H1 (cell line): ENCODE measurements at regions not wholly inside any gene's neighbourhood (a gene's known extent, or its start where the extent isn't known, plus 50 kb on each side); places are given as distances from the start of the nearest gene placed in this dataset.

Source experiments
- CTCF ChIA-PET: fragments of 300-600 bp; sonication (Branson Sonifier 250); formaldehyde crosslinking; loops from one replicate; lab custom pipeline; 2021; ENCODE audit not compliant: partially characterized antibody; lab: Charles Lee
- POLR2A ChIA-PET: fragments of 300-600 bp; sonication (Branson Sonifier 250); formaldehyde crosslinking; loops from one replicate; lab custom pipeline; 2021; ENCODE audit warnings: inconsistent platforms; ENCODE audit not compliant: partially characterized antibody; lab: Charles Lee
- DNase-seq, 2 experiments: peaks; one replicate each; pipeline versions ENCODE4 v3.0.0 to v3.0.0-alpha.2; 2010 to 2022; ENCODE audit warnings: low spot score in 2 of 2, low read depth in 1 of 2, mixed read lengths in 1 of 2
- FAIRE-seq: peaks from 2 replicates; lab custom pipeline; 2011; peaks lifted over from hg19 to GRCh38; lab: Jason Lieb, UNC
- H2AFZ ChIP-seq: 2 replicates; pipeline ENCODE4 v1.8.1; 2012; ENCODE audit warnings: low read length, inconsistent platforms
- H2AK5ac ChIP-seq: 2 replicates; pipeline ENCODE4 v1.6.1; 2013; ENCODE audit warnings: low read depth, low read length
- H2BK120ac ChIP-seq: replicated peaks from 2 replicates; pipeline ENCODE3; 2013; ENCODE audit warnings: low read depth, low read length, inconsistent platforms
- H2BK12ac ChIP-seq: 2 replicates; pipeline ENCODE4 v1.6.1; 2013; ENCODE audit warnings: low read depth, low read length
- H2BK15ac ChIP-seq: 2 replicates; pipeline ENCODE4 v1.6.1; 2013; ENCODE audit warnings: low read length
- H2BK20ac ChIP-seq: 2 replicates; pipeline ENCODE4 v1.6.1; 2013; ENCODE audit warnings: low read length
- H2BK5ac ChIP-seq: 2 replicates; pipeline ENCODE4 v1.6.1; 2013; ENCODE audit warnings: low read depth, low read length
- H3K14ac ChIP-seq: 2 replicates; pipeline ENCODE4 v1.6.1; 2013; ENCODE audit warnings: inconsistent platforms; ENCODE audit not compliant: insufficient read length
- H3K18ac ChIP-seq: 2 replicates; pipeline ENCODE4 v1.6.1; 2013; ENCODE audit warnings: low read length; ENCODE audit errors: extremely low read depth
- H3K23ac ChIP-seq: 2 replicates; pipeline ENCODE4 v1.6.1; 2013; ENCODE audit warnings: inconsistent platforms; ENCODE audit not compliant: insufficient read length
- H3K23me2 ChIP-seq: 2 replicates; pipeline ENCODE4 v1.6.1; 2013; ENCODE audit warnings: low read depth, low read length
- H3K27ac ChIP-seq: 2 replicates; pipeline ENCODE4 v1.6.1; 2011; ENCODE audit warnings: low read depth, low read length, inconsistent platforms
- H3K27me3 ChIP-seq, 4 experiments: replicated peaks in 1 of 4; 1 replicate in 1 of 4; 2 replicates in 3 of 4; pipeline versions ENCODE4 v1.6.1 to v1.8.1; 2011 to 2013; ENCODE audit warnings: low read length in 3 of 4, mild to moderate bottlenecking in 3 of 4, inconsistent platforms in 2 of 4, mixed read lengths in 2 of 4, moderate library complexity in 1 of 4; ENCODE audit not compliant: control insufficient read depth in 3 of 4, insufficient read depth in 3 of 4; ENCODE audit errors: extremely low read depth in 1 of 4
- H3K36me3 ChIP-seq, 4 experiments: 2 replicates each; pipeline versions ENCODE4 v1.6.1 to v1.8.1; 2011 to 2013; ENCODE audit warnings: mild to moderate bottlenecking in 4 of 4, low read length in 3 of 4, moderate library complexity in 2 of 4, control low read depth in 1 of 4, inconsistent platforms in 1 of 4; ENCODE audit not compliant: insufficient read depth in 4 of 4, control insufficient read depth in 2 of 4
- H3K4ac ChIP-seq: replicated peaks from 2 replicates; pipeline ENCODE3; 2013; ENCODE audit warnings: low read length, low read depth, mixed read lengths, inconsistent platforms; ENCODE audit not compliant: insufficient read length
- H3K4me1 ChIP-seq, 4 experiments: replicated peaks in 1 of 4; 1 replicate in 1 of 4; 2 replicates in 3 of 4; pipeline versions ENCODE4 v1.6.1 to v1.8.1; 2011 to 2013; ENCODE audit warnings: low read length in 3 of 4, inconsistent platforms in 2 of 4, mixed read lengths in 1 of 4; ENCODE audit not compliant: insufficient read depth in 4 of 4, control insufficient read depth in 3 of 4
- H3K4me2 ChIP-seq, 2 experiments: 2 replicates each; pipeline versions ENCODE4 v1.6.1 to v1.8.1; 2011 to 2013; ENCODE audit warnings: low read depth in 2 of 2, low read length in 2 of 2, control low read depth in 1 of 2, inconsistent platforms in 1 of 2, mild to moderate bottlenecking in 1 of 2; ENCODE audit not compliant: insufficient read depth in 1 of 2
- H3K4me3 ChIP-seq, 4 experiments: fragments of 200-600, 300-600 bp in 1 of 4; sonication (generic), shearing (Covaris generic), sonication (Bioruptor Twin) in 1 of 4; 2 replicates each; pipeline versions ENCODE4 v1.5.1 to v1.8.1; 2011 to 2016; ENCODE audit warnings: low read length in 4 of 4, low read depth in 3 of 4, control low read depth in 2 of 4, inconsistent platforms in 2 of 4, mild to moderate bottlenecking in 2 of 4, mixed read lengths in 1 of 4, moderate library complexity in 1 of 4; ENCODE audit not compliant: insufficient read depth in 2 of 4; ENCODE audit errors: extremely low read depth in 1 of 4
- H3K56ac ChIP-seq: replicated peaks from 2 replicates; pipeline ENCODE3; 2013; ENCODE audit warnings: low read depth, mild to moderate bottlenecking, mixed read lengths, low read length, inconsistent platforms; ENCODE audit not compliant: insufficient read length
- H3K79me1 ChIP-seq: 2 replicates; pipeline ENCODE4 v1.6.1; 2013; ENCODE audit warnings: low read depth, low read length, control low read depth
- H3K79me2 ChIP-seq, 2 experiments: 2 replicates each; pipeline versions ENCODE4 v1.6.1 to v1.8.1; 2012 to 2013; ENCODE audit warnings: low read length in 2 of 2, mild to moderate bottlenecking in 2 of 2, inconsistent platforms in 1 of 2; ENCODE audit not compliant: insufficient read depth in 2 of 2, control insufficient read depth in 1 of 2
- H3K9ac ChIP-seq, 4 experiments: replicated peaks in 1 of 4; 1 replicate in 1 of 4; 2 replicates in 3 of 4; pipeline versions ENCODE4 v1.6.1 to v1.8.1; 2011 to 2013; ENCODE audit warnings: low read depth in 3 of 4, low read length in 3 of 4, control low read depth in 2 of 4, mild to moderate bottlenecking in 2 of 4, moderate library complexity in 2 of 4, inconsistent platforms in 1 of 4; ENCODE audit errors: extremely low read depth in 1 of 4
- H3K9me3 ChIP-seq, 2 experiments: 2 replicates each; pipeline versions ENCODE4 v1.6.1 to v1.8.1; 2012 to 2013; ENCODE audit warnings: mild to moderate bottlenecking in 2 of 2, moderate library complexity in 2 of 2, control low read depth in 1 of 2, inconsistent platforms in 1 of 2, low read depth in 1 of 2, low read length in 1 of 2, mixed read lengths in 1 of 2; ENCODE audit not compliant: insufficient read depth in 2 of 2
- H4K20me1 ChIP-seq, 2 experiments: replicated peaks in 1 of 2; 2 replicates each; pipeline versions ENCODE3 to v1.8.1; 2011 to 2013; ENCODE audit warnings: inconsistent platforms in 2 of 2, low read length in 2 of 2, mild to moderate bottlenecking in 1 of 2; ENCODE audit not compliant: insufficient read depth in 2 of 2, control insufficient read depth in 1 of 2
- H4K5ac ChIP-seq: 2 replicates; pipeline ENCODE4 v1.6.1; 2013; ENCODE audit warnings: low read length, low read depth, mixed read lengths, inconsistent platforms; ENCODE audit not compliant: insufficient read length
- H4K8ac ChIP-seq: 2 replicates; pipeline ENCODE4 v1.8.0; 2013; ENCODE audit warnings: mild to moderate bottlenecking, moderate library complexity, low read length, inconsistent platforms; ENCODE audit not compliant: insufficient read depth; ENCODE audit errors: extremely low read depth
- H4K91ac ChIP-seq: replicated peaks from 2 replicates; pipeline ENCODE3; 2013; ENCODE audit warnings: low read length, mixed read lengths, inconsistent platforms; ENCODE audit not compliant: insufficient read length
- BCL11A ChIP-seq, 2 experiments: IDR thresholded peaks; one replicate each; pipeline ENCODE4 v1.6.1; 2011; ENCODE audit warnings: low read depth in 2 of 2, low read length in 2 of 2, mild to moderate bottlenecking in 2 of 2
- CHD1 ChIP-seq: IDR thresholded peaks from 2 replicates; pipeline ENCODE4 v1.6.1; 2012; ENCODE audit warnings: low read depth, low read length, improper control_type of control experiment
- CTBP2 ChIP-seq: IDR thresholded peaks from 2 replicates; pipeline ENCODE4 v1.7.0; 2011; ENCODE audit warnings: borderline replicate concordance, mild to moderate bottlenecking, moderate library complexity, mixed read lengths, low read length; ENCODE audit not compliant: insufficient read depth, insufficient read length
- KDM4A ChIP-seq: IDR thresholded peaks from one replicate; pipeline ENCODE4 v1.7.1; 2012; ENCODE audit warnings: low read depth, mild to moderate bottlenecking, moderate library complexity, low read length, inconsistent platforms; ENCODE audit not compliant: severe bottlenecking
- PHF8 ChIP-seq: fragments of 200-600 bp; sonication (generic); conservative IDR thresholded peaks from 2 replicates; pipeline ENCODE4 v1.7.1; 2012; ENCODE audit warnings: low read depth, mild to moderate bottlenecking, inconsistent platforms, low read length, moderate library complexity
- POU5F1 ChIP-seq: IDR thresholded peaks from 2 replicates; pipeline ENCODE4 v1.6.1; 2011; ENCODE audit warnings: low read depth, mild to moderate bottlenecking, low read length, moderate library complexity
- SP1 ChIP-seq: IDR thresholded peaks from 2 replicates; pipeline ENCODE4 v1.6.1; 2011; ENCODE audit warnings: low read depth, low read length
- WGBS, 2 experiments: shearing (Covaris generic) in 1 of 2; methylation state at CpG; one replicate each; pipeline versions ENCODE4 v1.1.6 to v1.1.7; 2013 to 2015; ENCODE audit warnings: low lambda C conversion rate in 2 of 2, mixed read lengths in 2 of 2, inconsistent platforms in 1 of 2, low coverage in 1 of 2, missing lambda C conversion rate in 1 of 2; ENCODE audit not compliant: insufficient replicate concordance in 2 of 2, insufficient coverage in 1 of 2, insufficient read length in 1 of 2; ENCODE audit errors: extremely low coverage in 1 of 2, missing lambda C conversion rate in 1 of 2; 5-methylcytosine and 5-hydroxymethylcytosine counted together

GRCh38 chr2:136239079-136239685 lies 121.2 kb upstream of the CXCR4 start:
- H3K4ac ChIP-seq, result no peak overlapping the region
- H3K14ac ChIP-seq, result no peak overlapping the region
- H4K8ac ChIP-seq, result no peak overlapping the region
- 65% methylated on average over 3 of the region's 3 CpGs; no CpG with 5 or more reads in 1 of the 2 experiments for WGBS, 2 experiments
- H2AK5ac ChIP-seq, result no peak overlapping the region
- H3K4me1 ChIP-seq, result peaks cover 0 to 4% (median 0%) of the 10 kb centered on the region in 4 experiments; a peak in 1 of 7 replicates
- DNase-seq (no peak), FAIRE-seq (no peak)
- H2BK5ac ChIP-seq, result no peak overlapping the region
- H3K27ac ChIP-seq, result no peak overlapping the region
- H3K9me3 ChIP-seq, result no peaks in the 10 kb centered on the region
- H2BK12ac ChIP-seq, result no peak overlapping the region
- no peak overlapping the region for H3K9ac ChIP-seq
- no peak overlapping the region for H2AFZ ChIP-seq
- CTCF ChIA-PET, result interaction anchor here (1.7 kb wide), 1 partner anchor 325 kb away, joined by 5 read pairs; no protein-coding TSS in a partner anchor
- no peaks in the 10 kb centered on the region for H3K79me1 ChIP-seq
- H2BK15ac ChIP-seq, result no peak overlapping the region
- no peak overlapping the region for H4K5ac ChIP-seq
- no peak overlapping the region for H3K4me3 ChIP-seq
- H3K23me2 ChIP-seq, result no peaks in the 10 kb centered on the region
- no peak overlapping the region for H2BK20ac ChIP-seq
- no peaks in the 10 kb centered on the region for H3K36me3 ChIP-seq
- POLR2A ChIA-PET, result no interaction called here
- no peak overlapping the region for H3K4me2 ChIP-seq
- no peak overlapping the region for H2BK120ac ChIP-seq
- no peak overlapping the region for H3K23ac ChIP-seq
- H4K91ac ChIP-seq, result no peak overlapping the region
- no peaks in the 10 kb centered on the region for H3K79me2 ChIP-seq
- H3K18ac ChIP-seq, result no peak overlapping the region
- no peak overlapping the region for H3K56ac ChIP-seq
- no peaks in the 10 kb centered on the region for H3K27me3 ChIP-seq
- no peak for TF ChIP-seq CTBP2
- no peak for TF ChIP-seq BCL11A (IDR thresholded peaks at IDR 0.05; ENCODE audit: low read depth in 2 of 2, low read length in 2 of 2)
- TF ChIP-seq PHF8, result no peak
- TF ChIP-seq KDM4A, result no peak
- TF ChIP-seq SP1, result no peak
- no peak for TF ChIP-seq CHD1
- TF ChIP-seq POU5F1, result no peak
- TF ChIP-seq, all 59 proteins: peak for 0
- H4K20me1 ChIP-seq, result no peaks in the 10 kb centered on the region
